ENCODE measurements at regions not wholly inside any gene's neighbourhood (a gene's known extent, or its start where the extent isn't known, plus 50 kb on each side); places are given as distances from the start of the nearest gene placed in this dataset.

DNA sequence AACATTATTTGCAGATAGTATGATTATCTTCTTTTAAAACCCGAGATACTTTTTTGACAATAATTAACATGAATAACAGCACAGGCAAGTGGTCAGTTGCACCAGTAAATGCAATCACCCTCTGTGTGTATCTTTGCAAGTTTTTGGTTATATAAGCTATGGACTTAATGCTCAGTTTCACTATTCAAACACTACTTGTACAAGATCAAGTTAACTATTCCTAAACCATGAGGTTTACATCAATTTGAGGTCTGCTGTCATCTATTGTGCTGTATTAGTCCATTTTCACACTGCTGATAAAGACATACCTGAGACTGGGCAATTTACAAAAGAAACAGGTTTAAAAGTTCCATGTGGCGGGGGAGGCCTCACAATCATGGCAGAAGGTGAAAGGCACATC lies 323.2 kb downstream of the NR4A2 start:
- no peak for TF ChIP-seq CTCF (IDR thresholded peaks at IDR 0.05; ENCODE audit: control insufficient read depth, insufficient read depth, low read depth, low read length, missing control alignments)
- H3K4me3 ChIP-seq (ENCODE audit: control insufficient read depth, low read depth, low read length) = no peak overlapping the region
- no peak for DNase-seq (ENCODE audit: low read depth)

DNA sequence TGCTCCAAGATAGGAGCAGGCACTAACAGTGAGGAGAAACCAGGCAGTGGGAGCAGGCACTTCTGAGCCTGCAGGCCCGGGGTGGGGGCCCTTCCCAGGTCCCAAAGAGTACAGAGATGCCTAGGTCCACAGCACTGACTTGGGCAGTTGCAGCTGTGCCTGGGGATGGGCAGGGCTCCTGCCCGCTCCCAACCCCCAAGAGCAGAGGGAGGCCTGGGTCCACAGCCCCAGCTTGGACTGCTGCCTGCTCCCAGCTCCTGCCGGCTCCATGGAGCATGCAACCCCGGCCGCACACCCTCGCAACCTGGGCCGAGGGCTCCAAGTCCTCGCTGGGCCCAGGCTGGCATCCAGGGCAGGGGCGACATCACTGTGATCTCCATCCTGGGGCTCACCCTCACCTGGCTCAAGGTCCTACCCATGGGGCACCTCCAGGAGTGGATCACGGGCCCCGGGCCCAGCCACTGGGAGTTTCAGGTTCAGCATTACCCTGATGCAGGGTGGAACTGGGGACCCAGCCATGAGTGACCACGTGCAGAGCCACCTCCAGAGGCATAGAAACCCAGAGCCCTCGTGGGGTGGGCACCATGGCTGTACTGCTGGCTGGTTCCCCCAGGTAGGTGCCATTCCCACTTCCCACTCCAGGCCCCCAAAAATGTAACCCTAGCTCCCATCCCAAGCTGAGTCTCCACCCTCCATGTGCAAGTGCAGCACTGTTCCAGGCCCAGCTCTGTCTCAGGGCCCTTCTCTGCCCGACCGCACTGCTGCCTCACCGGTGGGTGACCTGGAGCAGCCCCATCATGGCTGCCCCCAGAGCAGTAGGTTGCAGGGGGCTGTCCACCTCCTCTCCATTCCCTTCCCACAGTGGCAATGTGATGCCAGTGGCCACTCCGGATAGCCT lies 325.6 kb downstream of the NR4A2 start:
- TF ChIP-seq CTCF (IDR thresholded peaks at IDR 0.05; ENCODE audit: control insufficient read depth, insufficient read depth, low read depth, low read length, missing control alignments) = no peak
- no peak overlapping the region for H3K4me3 ChIP-seq (ENCODE audit: control insufficient read depth, low read depth, low read length)
- no peak for DNase-seq (ENCODE audit: low read depth)

DNA sequence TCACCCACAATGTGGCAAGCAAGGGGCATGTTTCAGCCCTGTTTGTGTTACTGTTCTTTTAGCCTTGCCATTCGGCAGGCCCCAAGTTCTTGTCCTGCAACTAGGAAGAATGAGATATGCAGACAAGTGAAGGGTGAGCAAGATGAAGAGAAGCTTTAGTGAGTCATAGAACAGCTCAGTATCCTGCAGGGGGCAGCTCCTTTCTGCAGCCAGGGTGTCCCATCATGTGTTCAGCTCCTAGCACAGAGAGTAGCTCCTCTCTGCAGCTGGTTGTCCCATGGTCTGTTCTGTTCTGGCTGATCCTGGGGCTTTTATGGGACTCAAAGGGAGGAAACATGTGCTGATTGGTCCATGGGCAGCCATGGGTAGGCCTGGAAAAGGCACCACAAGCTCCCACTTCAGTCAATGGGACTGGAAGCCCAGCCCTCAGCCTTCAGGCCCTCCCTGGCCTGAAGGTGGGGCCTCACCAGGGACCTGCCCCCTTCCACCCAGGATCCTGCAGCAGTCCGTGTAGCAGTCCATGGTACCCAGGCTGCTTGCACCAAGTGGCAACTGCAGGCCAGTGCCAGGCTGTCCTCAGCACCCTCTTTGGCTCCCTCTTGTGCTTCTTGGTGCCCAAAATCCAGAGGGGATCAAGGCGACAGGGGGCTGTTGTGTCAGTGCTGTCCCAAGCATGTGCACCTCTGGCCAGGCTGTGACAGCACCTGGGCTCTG lies 326.4 kb downstream of the NR4A2 start:
- TF ChIP-seq CTCF (IDR thresholded peaks at IDR 0.05; ENCODE audit: control insufficient read depth, insufficient read depth, low read depth, low read length, missing control alignments) = no peak
- DNase-seq (ENCODE audit: low read depth) = no peak
- no peak overlapping the region for H3K4me3 ChIP-seq (ENCODE audit: control insufficient read depth, low read depth, low read length)

DNA sequence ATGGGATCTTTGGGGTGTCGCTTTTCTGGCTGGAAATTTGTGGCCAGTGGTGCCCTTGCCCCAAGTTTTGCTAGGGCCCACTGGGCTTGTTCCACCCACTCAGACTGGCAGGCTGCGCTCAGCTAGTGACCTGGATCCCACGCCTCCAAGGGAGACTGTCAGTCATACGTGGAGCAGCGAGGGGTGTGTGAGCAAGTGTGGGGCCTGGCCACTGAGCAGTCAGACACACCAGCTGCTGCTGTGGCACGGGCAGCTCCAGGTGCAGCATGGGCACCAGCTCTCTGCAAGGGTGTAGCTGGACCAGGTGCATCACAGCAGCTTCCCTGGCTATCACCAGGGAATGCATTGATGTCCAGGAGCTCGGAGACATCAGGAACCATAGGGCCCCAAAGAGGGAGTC lies 327.0 kb downstream of the NR4A2 start:
- no peak for DNase-seq (ENCODE audit: low read depth)
- H3K4me3 ChIP-seq (ENCODE audit: control insufficient read depth, low read depth, low read length) = no peak overlapping the region
- no peak for TF ChIP-seq CTCF (IDR thresholded peaks at IDR 0.05; ENCODE audit: control insufficient read depth, insufficient read depth, low read depth, low read length, missing control alignments)

DNA sequence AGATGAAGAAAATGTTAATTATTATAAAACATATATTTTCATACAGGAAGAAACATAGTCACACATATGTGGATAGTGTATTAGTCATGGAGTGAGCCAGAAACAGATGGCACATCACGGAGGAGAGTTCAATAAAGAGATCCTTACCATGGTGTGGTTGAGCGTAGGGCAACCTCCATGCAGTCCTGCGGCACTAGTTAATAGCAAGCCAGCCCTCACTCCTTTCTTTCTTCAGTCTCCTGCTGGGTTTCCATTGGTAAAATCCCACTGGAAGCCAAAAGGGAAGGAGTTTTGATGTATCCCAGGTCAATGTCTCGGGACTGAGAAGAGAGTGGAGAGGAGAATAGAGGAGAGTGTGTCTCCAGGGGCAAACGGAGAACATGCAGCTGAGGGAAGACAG lies 328.1 kb downstream of the NR4A2 start:
- no peak for TF ChIP-seq CTCF (IDR thresholded peaks at IDR 0.05; ENCODE audit: control insufficient read depth, insufficient read depth, low read depth, low read length, missing control alignments)

DNA sequence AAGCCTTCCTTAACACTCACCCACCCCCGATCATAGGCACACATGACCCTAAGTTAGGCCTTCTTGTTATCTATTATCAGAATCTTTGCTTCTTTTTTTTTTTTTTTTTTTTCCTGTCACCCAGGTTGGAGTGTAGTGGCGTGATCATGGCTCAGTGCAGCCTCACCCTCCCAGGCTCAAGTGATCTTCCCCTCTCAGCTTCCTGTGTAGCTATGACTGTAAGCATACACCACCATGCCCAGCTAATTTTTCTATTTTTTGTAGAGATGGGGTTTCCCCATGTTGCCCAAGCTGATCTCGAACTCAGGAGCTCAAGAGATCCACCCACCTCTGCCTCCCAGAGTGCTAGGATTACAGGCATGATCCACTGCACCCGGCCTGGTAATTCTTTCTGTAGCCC lies 328.7 kb downstream of the NR4A2 start:
- no peak overlapping the region for H3K4me3 ChIP-seq (ENCODE audit: control insufficient read depth, low read depth, low read length)
- TF ChIP-seq CTCF (IDR thresholded peaks at IDR 0.05; ENCODE audit: control insufficient read depth, insufficient read depth, low read depth, low read length, missing control alignments) = no peak
- no peak for DNase-seq (ENCODE audit: low read depth)

More for the DNA sequence above, 328.1 kb downstream of the NR4A2 start:
- DNase-seq (ENCODE audit: low read depth) = no peak
- H3K4me3 ChIP-seq (ENCODE audit: control insufficient read depth, low read depth, low read length) = no peak overlapping the region

All from AG09309 (cell line).